ENCODE measurements at regions not wholly inside any gene's neighbourhood (a gene's known extent, or its start where the extent isn't known, plus 50 kb on each side); places are given as distances from the start of the nearest gene placed in this dataset.
"Not testable (repeated sequence)": the region's sequence is repeated elsewhere in the genome, so short reads cannot be mapped to it uniquely, and the experiment has no call there.

DNA sequence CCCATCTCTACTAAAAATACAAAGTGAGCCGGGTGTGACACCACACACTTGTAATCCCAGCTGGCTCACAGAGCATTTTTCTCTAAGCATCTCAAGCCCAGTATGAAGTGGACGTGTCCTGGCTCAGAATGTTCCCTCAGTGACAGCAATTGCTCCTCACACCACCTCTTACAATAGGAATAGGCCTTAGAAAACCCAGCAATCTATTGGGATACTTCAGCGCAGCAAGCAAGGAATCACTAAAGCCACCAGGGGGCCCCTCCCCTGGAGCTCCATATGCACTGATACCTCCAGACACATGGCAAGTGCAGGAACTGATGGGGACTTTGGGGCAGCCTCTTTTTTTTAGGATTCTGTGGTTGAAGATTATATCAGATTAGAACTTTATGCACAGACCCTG, 82.5 kb upstream of the GOLGA6L6 start:
- H3K4me1 ChIP-seq (ENCODE audit: low read depth, poor library complexity, severe bottlenecking); H2AFZ ChIP-seq (ENCODE audit: low read depth); H3K36me3 ChIP-seq (ENCODE audit: insufficient read depth); H3K4me3 ChIP-seq (IDR thresholded peaks at IDR 0.05; ENCODE audit: insufficient read depth, low read depth, low read length); H4K20me1 ChIP-seq (ENCODE audit: insufficient read depth); H3K27me3 ChIP-seq (ENCODE audit: insufficient read depth, low read depth); H3K79me2 ChIP-seq (ENCODE audit: insufficient read depth, low read depth); H3K27ac ChIP-seq; H3K9ac ChIP-seq; H3K4me2 ChIP-seq: not testable (repeated sequence)

DNA sequence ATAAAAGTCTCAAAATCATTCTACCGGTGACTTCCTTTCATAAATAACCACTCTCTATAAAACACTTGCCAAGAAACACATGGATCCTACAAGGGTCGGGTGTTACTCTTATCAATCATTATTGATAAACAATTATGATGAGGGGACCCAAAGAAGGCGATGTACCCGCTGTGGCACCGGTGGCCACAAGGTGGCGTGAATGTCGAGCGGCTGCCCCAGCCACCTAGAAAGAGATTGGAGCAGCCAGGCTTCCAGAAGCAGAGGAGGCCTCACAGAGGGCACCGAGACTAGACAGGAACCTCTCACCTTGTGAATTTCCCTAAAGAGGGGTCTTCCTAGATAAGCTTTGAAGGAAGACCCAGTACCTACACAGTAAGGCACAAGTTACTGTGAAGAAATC, 80.5 kb upstream of the GOLGA6L6 start:
- H3K4me1 ChIP-seq (ENCODE audit: low read depth, poor library complexity, severe bottlenecking); H3K4me3 ChIP-seq (IDR thresholded peaks at IDR 0.05; ENCODE audit: insufficient read depth, low read depth, low read length); H4K20me1 ChIP-seq (ENCODE audit: insufficient read depth); H3K9ac ChIP-seq; H3K79me2 ChIP-seq (ENCODE audit: insufficient read depth, low read depth); H3K27ac ChIP-seq; H3K36me3 ChIP-seq (ENCODE audit: insufficient read depth); H3K27me3 ChIP-seq (ENCODE audit: insufficient read depth, low read depth); H2AFZ ChIP-seq (ENCODE audit: low read depth); H3K4me2 ChIP-seq: not testable (repeated sequence)

DNA sequence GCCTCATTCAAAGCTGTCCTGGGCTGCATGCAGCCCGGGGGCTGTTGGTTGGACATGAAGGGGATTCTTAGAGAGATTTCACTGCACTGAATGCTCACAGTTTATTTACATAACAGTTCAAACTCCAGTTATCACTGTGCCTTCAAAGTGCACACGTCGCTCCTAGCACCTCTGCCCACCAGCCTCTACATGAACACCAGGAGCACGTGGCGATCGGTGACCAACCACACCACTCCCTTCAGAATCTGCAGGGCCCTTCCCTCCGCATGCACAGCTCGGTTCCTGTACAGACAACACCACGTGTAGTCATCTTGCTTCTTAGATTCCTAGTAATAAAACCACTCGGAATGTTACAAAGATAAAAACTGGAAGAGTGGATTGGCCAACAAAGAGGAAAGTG, 72.9 kb upstream of the GOLGA6L6 start:
- not testable (repeated sequence) for H3K27me3 ChIP-seq (ENCODE audit: insufficient read depth, low read depth); H3K9ac ChIP-seq; H3K4me1 ChIP-seq (ENCODE audit: low read depth, poor library complexity, severe bottlenecking); H3K4me2 ChIP-seq; H4K20me1 ChIP-seq (ENCODE audit: insufficient read depth); H3K4me3 ChIP-seq (IDR thresholded peaks at IDR 0.05; ENCODE audit: insufficient read depth, low read depth, low read length); H3K36me3 ChIP-seq (ENCODE audit: insufficient read depth); H2AFZ ChIP-seq (ENCODE audit: low read depth); H3K79me2 ChIP-seq (ENCODE audit: insufficient read depth, low read depth); H3K27ac ChIP-seq

DNA sequence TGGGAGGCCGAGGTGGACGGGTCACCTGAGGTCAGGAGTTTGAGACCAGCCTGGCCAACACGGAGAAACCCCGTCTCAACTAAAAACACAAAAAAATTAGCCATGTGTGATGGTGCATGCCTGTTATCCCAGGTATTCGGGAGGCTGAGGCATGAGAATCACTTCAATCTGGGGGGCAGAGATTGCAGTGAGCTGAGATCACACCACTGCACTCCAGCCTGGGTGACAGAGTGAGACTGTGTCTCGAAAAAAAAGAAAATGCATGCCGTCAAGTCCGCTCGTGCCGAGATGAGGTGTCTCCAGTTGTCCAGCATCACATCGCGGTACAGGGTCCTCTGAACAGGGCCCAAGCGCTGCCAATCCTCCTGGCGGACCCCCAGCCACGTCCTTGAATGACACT, 71.2 kb upstream of the GOLGA6L6 start:
- H3K79me2 ChIP-seq (ENCODE audit: insufficient read depth, low read depth); H3K4me3 ChIP-seq (IDR thresholded peaks at IDR 0.05; ENCODE audit: insufficient read depth, low read depth, low read length); H2AFZ ChIP-seq (ENCODE audit: low read depth); H3K27ac ChIP-seq; H3K4me2 ChIP-seq; H3K36me3 ChIP-seq (ENCODE audit: insufficient read depth); H3K27me3 ChIP-seq (ENCODE audit: insufficient read depth, low read depth); H3K4me1 ChIP-seq (ENCODE audit: low read depth, poor library complexity, severe bottlenecking); H4K20me1 ChIP-seq (ENCODE audit: insufficient read depth); H3K9ac ChIP-seq: not testable (repeated sequence)

DNA sequence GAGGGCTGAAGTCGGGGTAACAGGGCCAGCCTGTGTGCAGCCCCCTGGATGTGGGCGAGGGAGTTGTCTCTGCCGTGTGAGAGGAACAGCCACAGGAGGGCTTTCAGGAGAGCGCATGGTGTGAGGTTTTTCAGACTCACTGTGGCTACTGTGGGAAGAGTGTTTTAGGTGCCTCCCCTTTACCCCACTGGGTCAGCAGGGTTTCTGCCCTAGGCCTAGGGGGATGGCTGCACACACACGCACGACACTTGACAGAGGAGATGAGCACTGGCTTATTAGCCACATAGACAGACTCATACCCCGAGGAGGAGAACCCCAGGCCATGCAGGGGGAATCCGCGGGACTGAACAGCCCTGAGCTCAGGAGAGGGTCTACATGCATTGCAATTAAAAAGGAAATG, 70.8 kb upstream of the GOLGA6L6 start:
- not testable (repeated sequence) for H3K79me2 ChIP-seq (ENCODE audit: insufficient read depth, low read depth); H3K27ac ChIP-seq; H3K36me3 ChIP-seq (ENCODE audit: insufficient read depth); H3K4me3 ChIP-seq (IDR thresholded peaks at IDR 0.05; ENCODE audit: insufficient read depth, low read depth, low read length); H3K4me2 ChIP-seq; H2AFZ ChIP-seq (ENCODE audit: low read depth); H3K9ac ChIP-seq; H3K27me3 ChIP-seq (ENCODE audit: insufficient read depth, low read depth); H3K4me1 ChIP-seq (ENCODE audit: low read depth, poor library complexity, severe bottlenecking); H4K20me1 ChIP-seq (ENCODE audit: insufficient read depth)

DNA sequence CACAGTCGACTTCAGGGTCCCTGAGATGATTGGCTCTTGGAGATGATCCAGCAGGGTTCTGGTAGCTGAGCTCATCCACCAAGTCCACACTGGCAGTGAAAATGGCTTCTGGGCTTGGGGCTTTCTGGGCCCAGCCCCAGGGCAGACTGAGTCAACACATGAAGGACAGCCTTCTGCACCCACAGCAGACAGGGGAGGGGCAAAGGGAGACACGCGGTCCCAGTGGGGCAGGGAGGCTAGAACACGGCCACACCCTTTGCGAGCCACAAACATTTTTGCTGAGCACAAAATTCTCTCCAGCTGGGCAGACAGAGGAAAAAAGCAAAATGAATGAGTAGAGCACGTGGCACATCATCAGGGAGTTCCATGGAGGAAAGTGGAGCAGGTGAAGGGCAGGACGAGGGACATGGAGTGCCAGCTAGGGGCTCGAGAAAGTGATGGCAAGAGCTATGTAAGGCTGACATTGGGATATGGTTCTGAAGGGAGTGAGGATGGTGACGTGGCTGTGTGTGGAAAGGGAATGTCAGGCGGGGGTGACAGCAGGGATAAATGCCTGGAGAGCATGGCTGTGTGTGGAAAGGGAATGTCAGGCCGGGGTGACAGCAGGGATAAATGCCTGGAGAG, 70.2 kb upstream of the GOLGA6L6 start:
- H3K36me3 ChIP-seq (ENCODE audit: insufficient read depth); H3K4me3 ChIP-seq (IDR thresholded peaks at IDR 0.05; ENCODE audit: insufficient read depth, low read depth, low read length); H4K20me1 ChIP-seq (ENCODE audit: insufficient read depth); H2AFZ ChIP-seq (ENCODE audit: low read depth); H3K9ac ChIP-seq; H3K27ac ChIP-seq; H3K4me1 ChIP-seq (ENCODE audit: low read depth, poor library complexity, severe bottlenecking); H3K79me2 ChIP-seq (ENCODE audit: insufficient read depth, low read depth); H3K4me2 ChIP-seq; H3K27me3 ChIP-seq (ENCODE audit: insufficient read depth, low read depth): not testable (repeated sequence)

DNA sequence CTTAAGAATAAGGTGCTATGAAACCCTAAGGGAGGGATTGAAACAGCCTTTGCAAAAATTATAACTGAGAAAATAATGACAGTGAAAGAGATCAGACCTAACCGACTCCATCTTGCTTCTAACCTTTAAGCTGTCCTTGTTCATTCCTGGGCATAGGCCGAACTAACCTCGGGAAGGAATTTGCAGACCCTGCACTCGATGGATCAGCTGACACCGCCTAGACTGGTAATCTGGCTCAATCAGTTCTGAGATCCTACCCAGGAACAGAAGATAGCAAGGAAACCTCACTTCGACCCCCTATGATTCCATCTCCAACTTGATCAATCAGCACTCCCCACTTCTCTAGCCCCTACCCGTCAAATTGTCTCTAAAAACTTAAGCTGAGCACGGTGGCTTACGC, 66.6 kb upstream of the GOLGA6L6 start:
- not testable (repeated sequence) for H3K4me3 ChIP-seq (IDR thresholded peaks at IDR 0.05; ENCODE audit: insufficient read depth, low read depth, low read length); H2AFZ ChIP-seq (ENCODE audit: low read depth); H3K36me3 ChIP-seq (ENCODE audit: insufficient read depth); H3K4me1 ChIP-seq (ENCODE audit: low read depth, poor library complexity, severe bottlenecking); H3K27me3 ChIP-seq (ENCODE audit: insufficient read depth, low read depth); H3K9ac ChIP-seq; H3K79me2 ChIP-seq (ENCODE audit: insufficient read depth, low read depth); H3K4me2 ChIP-seq; H4K20me1 ChIP-seq (ENCODE audit: insufficient read depth); H3K27ac ChIP-seq

DNA sequence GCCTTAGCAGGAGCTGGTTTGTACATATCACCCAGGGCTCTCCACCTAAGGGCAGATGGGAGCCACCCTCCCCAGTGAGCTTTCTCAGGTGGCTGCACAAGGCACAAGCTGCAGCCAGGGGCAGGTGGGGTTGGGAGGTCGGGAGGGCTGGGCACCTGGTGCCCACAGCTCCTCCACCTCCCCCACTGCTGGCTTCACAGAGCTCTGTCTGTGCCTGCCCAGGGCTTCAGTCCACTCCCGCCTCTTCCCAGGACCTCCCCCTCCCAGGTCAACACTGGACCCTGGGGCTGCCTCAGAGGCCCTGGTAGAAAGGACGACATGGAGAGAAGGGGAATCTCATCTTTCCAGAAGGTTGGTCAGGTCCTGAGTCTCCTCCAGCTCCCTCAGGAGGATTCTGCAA, 55.6 kb upstream of the GOLGA6L6 start:
- H3K9ac ChIP-seq; H3K27me3 ChIP-seq (ENCODE audit: insufficient read depth, low read depth); H2AFZ ChIP-seq (ENCODE audit: low read depth); H3K27ac ChIP-seq; H3K4me2 ChIP-seq; H3K36me3 ChIP-seq (ENCODE audit: insufficient read depth); H3K4me3 ChIP-seq (IDR thresholded peaks at IDR 0.05; ENCODE audit: insufficient read depth, low read depth, low read length); H3K4me1 ChIP-seq (ENCODE audit: low read depth, poor library complexity, severe bottlenecking); H4K20me1 ChIP-seq (ENCODE audit: insufficient read depth); H3K79me2 ChIP-seq (ENCODE audit: insufficient read depth, low read depth): not testable (repeated sequence)

DNA sequence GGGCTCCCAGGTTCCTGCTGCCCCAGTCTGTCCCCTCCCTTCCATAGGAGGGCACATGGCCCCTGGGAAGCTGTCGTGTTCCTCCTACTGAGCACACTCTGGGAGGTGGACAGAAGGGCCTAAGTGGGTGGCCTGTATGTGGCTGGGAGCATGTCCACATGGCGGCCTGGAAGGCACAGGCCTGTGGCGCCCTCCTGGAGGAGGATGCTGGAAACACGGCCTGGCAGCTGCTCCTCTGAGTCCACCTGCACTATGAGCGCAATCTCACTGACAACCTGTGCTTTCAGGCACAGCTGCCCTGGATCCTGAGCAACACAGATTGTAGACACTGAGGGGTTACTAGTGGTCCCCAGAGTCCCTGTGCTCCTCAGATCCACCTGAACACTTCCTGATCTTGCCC, 52.6 kb upstream of the GOLGA6L6 start:
- H4K20me1 ChIP-seq (ENCODE audit: insufficient read depth); H3K9ac ChIP-seq; H3K4me2 ChIP-seq; H3K4me1 ChIP-seq (ENCODE audit: low read depth, poor library complexity, severe bottlenecking); H2AFZ ChIP-seq (ENCODE audit: low read depth); H3K79me2 ChIP-seq (ENCODE audit: insufficient read depth, low read depth); H3K27me3 ChIP-seq (ENCODE audit: insufficient read depth, low read depth); H3K36me3 ChIP-seq (ENCODE audit: insufficient read depth); H3K4me3 ChIP-seq (IDR thresholded peaks at IDR 0.05; ENCODE audit: insufficient read depth, low read depth, low read length); H3K27ac ChIP-seq: not testable (repeated sequence)

DNA sequence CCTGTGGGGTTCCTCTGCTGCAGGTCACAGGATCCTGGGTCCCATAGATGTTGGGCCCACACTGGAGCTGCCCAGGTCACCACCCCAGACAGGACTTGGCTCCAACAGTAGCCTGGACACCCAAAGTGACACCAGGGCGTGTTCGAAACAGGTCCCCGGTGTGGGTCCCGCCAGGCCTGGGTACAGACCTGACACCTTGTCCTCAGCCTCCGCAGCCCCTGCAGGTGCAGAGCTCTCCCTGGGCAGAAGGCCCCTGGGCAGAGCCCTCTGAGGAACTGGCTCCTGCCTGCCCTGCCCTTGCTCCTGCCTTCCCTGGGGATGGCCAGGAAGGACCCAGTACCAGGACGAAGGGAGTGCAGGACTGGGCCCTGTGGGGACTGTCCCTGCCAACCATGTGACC, 50.3 kb upstream of the GOLGA6L6 start:
- not testable (repeated sequence) for H3K27ac ChIP-seq; H2AFZ ChIP-seq (ENCODE audit: low read depth); H3K79me2 ChIP-seq (ENCODE audit: insufficient read depth, low read depth); H4K20me1 ChIP-seq (ENCODE audit: insufficient read depth); H3K36me3 ChIP-seq (ENCODE audit: insufficient read depth); H3K4me1 ChIP-seq (ENCODE audit: low read depth, poor library complexity, severe bottlenecking); H3K4me2 ChIP-seq; H3K27me3 ChIP-seq (ENCODE audit: insufficient read depth, low read depth); H3K9ac ChIP-seq; H3K4me3 ChIP-seq (IDR thresholded peaks at IDR 0.05; ENCODE audit: insufficient read depth, low read depth, low read length)

Data from KMS-11 (cell line).